ENCODE measurements at regions not wholly inside any gene's neighbourhood (a gene's known extent, or its start where the extent isn't known, plus 50 kb on each side); places are given as distances from the start of the nearest gene placed in this dataset.

DNA sequence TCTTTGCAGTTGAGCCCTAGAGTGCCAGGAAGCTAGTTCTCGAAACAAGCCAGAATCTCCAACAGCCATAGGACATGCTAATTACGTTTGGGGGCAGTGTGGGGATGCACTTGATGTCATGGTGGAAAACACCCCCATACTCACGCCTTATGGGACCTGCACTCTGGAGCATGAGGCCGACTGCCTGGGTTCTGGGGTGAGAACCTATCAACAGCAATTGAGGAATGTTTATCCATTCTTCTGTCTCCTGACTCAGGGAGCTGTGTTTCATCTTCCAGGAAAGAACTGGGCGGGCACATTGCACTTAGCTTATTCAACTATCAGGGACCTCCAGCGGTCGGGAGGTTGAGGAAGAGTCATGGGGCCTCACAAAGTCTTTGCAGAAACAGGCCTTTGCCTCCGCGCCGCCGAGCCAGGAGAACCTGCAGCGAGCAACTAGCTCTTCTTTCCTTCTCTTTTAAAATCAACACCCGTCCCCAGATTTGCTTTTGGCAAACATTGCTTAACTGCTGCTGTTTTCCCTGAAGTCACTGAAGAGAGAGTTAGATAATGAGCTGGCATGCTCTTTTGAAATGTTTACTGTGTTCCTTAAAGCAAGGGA lies 226.1 kb upstream of the DIO3 start:
- intact Hi-C loops (cut with micrococcal nuclease) = no loop called here
- Histone ChIP-seq H3K79me2 (ENCODE audit: insufficient read depth, low read length) (no peaks in the 10 kb centered on the region), H3K27me3 (ENCODE audit: insufficient read depth, low read length) (peaks cover 7% of the 10 kb centered on the region; the same call in 1 of the 2 replicates), H3K36me3 (ENCODE audit: control insufficient read depth in 1 of 2, insufficient read depth in 2 of 2, low read length in 2 of 2) (no peaks in the 10 kb centered on the region), H3K9ac (ENCODE audit: low read length) (no peak overlapping the region), H3K9me3 (ENCODE audit: control insufficient read depth in 1 of 2, insufficient read depth in 1 of 2, low read depth in 1 of 2, low read length in 2 of 2) (no peaks in the 10 kb centered on the region), H2AFZ (ENCODE audit: low read depth, low read length, poor library complexity, severe bottlenecking) (no peak overlapping the region), H3K9me2 (ENCODE audit: insufficient read depth) (no peaks in the 10 kb centered on the region), H3K4me3 (replicated peaks in 1 of 2; ENCODE audit: low read depth in 1 of 2, low read length in 2 of 2) (no peak overlapping the region), H3K4me1 (ENCODE audit: control insufficient read depth in 1 of 2, insufficient read depth in 2 of 2, low read length in 2 of 2) (no peaks in the 10 kb centered on the region), H3K27ac (ENCODE audit: low read depth, low read length) (no peak overlapping the region), H4K20me1 (ENCODE audit: insufficient read depth) (no peaks in the 10 kb centered on the region), H3K4me2 (ENCODE audit: low read length) (no peak overlapping the region)
- DNase-seq (ENCODE audit: low read depth, low spot score) (no peak), ATAC-seq (no peak)
- no peak for TF ChIP-seq CEBPB (IDR thresholded peaks at IDR 0.05; ENCODE audit: low read depth)
- no peak for TF ChIP-seq JUND (IDR thresholded peaks at IDR 0.05)
- TF ChIP-seq, protein P1, sequence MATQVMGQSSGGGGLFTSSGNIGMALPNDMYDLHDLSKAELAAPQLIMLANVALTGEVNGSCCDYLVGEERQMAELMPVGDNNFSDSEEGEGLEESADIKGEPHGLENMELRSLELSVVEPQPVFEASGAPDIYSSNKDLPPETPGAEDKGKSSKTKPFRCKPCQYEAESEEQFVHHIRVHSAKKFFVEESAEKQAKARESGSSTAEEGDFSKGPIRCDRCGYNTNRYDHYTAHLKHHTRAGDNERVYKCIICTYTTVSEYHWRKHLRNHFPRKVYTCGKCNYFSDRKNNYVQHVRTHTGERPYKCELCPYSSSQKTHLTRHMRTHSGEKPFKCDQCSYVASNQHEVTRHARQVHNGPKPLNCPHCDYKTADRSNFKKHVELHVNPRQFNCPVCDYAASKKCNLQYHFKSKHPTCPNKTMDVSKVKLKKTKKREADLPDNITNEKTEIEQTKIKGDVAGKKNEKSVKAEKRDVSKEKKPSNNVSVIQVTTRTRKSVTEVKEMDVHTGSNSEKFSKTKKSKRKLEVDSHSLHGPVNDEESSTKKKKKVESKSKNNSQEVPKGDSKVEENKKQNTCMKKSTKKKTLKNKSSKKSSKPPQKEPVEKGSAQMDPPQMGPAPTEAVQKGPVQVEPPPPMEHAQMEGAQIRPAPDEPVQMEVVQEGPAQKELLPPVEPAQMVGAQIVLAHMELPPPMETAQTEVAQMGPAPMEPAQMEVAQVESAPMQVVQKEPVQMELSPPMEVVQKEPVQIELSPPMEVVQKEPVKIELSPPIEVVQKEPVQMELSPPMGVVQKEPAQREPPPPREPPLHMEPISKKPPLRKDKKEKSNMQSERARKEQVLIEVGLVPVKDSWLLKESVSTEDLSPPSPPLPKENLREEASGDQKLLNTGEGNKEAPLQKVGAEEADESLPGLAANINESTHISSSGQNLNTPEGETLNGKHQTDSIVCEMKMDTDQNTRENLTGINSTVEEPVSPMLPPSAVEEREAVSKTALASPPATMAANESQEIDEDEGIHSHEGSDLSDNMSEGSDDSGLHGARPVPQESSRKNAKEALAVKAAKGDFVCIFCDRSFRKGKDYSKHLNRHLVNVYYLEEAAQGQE (IDR thresholded peaks at IDR 0.05; ENCODE audit: low read depth) = no peak
- TF ChIP-seq, protein P2, sequence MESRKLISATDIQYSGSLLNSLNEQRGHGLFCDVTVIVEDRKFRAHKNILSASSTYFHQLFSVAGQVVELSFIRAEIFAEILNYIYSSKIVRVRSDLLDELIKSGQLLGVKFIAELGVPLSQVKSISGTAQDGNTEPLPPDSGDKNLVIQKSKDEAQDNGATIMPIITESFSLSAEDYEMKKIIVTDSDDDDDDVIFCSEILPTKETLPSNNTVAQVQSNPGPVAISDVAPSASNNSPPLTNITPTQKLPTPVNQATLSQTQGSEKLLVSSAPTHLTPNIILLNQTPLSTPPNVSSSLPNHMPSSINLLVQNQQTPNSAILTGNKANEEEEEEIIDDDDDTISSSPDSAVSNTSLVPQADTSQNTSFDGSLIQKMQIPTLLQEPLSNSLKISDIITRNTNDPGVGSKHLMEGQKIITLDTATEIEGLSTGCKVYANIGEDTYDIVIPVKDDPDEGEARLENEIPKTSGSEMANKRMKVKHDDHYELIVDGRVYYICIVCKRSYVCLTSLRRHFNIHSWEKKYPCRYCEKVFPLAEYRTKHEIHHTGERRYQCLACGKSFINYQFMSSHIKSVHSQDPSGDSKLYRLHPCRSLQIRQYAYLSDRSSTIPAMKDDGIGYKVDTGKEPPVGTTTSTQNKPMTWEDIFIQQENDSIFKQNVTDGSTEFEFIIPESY (IDR thresholded peaks at IDR 0.05; ENCODE audit: extremely low read depth, insufficient replicate concordance, low read length) = no peak
- no peak for TF ChIP-seq SIN3A (IDR thresholded peaks at IDR 0.05; ENCODE audit: low read depth)
- TF ChIP-seq ELF1 (IDR thresholded peaks at IDR 0.05; ENCODE audit: borderline replicate concordance, low read depth) = no peak
- no peak for TF ChIP-seq ZNF274 (IDR thresholded peaks at IDR 0.05; ENCODE audit: low read depth, low read length)
- no peak for TF ChIP-seq YY1 (IDR thresholded peaks at IDR 0.05; ENCODE audit: extremely low read depth, insufficient replicate concordance, low read depth, low read length)
- TF ChIP-seq SP1 (IDR thresholded peaks at IDR 0.05; ENCODE audit: low read depth) = no peak
- TF ChIP-seq, protein P3, sequence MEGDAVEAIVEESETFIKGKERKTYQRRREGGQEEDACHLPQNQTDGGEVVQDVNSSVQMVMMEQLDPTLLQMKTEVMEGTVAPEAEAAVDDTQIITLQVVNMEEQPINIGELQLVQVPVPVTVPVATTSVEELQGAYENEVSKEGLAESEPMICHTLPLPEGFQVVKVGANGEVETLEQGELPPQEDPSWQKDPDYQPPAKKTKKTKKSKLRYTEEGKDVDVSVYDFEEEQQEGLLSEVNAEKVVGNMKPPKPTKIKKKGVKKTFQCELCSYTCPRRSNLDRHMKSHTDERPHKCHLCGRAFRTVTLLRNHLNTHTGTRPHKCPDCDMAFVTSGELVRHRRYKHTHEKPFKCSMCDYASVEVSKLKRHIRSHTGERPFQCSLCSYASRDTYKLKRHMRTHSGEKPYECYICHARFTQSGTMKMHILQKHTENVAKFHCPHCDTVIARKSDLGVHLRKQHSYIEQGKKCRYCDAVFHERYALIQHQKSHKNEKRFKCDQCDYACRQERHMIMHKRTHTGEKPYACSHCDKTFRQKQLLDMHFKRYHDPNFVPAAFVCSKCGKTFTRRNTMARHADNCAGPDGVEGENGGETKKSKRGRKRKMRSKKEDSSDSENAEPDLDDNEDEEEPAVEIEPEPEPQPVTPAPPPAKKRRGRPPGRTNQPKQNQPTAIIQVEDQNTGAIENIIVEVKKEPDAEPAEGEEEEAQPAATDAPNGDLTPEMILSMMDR (IDR thresholded peaks at IDR 0.05 in 2 of 3, conservative IDR thresholded peaks at IDR 0.05 in 1 of 3; ENCODE audit: borderline replicate concordance in 1 of 3, insufficient read depth in 1 of 3, low read depth in 2 of 3, low read length in 2 of 3) = no peak
- TF ChIP-seq, protein P4, sequence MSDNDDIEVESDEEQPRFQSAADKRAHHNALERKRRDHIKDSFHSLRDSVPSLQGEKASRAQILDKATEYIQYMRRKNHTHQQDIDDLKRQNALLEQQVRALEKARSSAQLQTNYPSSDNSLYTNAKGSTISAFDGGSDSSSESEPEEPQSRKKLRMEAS (IDR thresholded peaks at IDR 0.05) = no peak
- TF ChIP-seq EGR1 (IDR thresholded peaks at IDR 0.05; ENCODE audit: low read depth) = no peak
- no peak for TF ChIP-seq RAD21 (IDR thresholded peaks at IDR 0.05; ENCODE audit: low read depth)
- TF ChIP-seq EZH2 (IDR thresholded peaks at IDR 0.05) = no peak
- TF ChIP-seq EZH2phosphoT487 (IDR thresholded peaks at IDR 0.05; ENCODE audit: borderline replicate concordance) = no peak
- TF ChIP-seq POLR2A (IDR thresholded peaks at IDR 0.05; ENCODE audit: borderline replicate concordance, extremely low read depth, insufficient read depth, insufficient read length) = no peak
- no peak for TF ChIP-seq FOSL1 (IDR thresholded peaks at IDR 0.05; ENCODE audit: low read depth)
- TF ChIP-seq, protein P5, sequence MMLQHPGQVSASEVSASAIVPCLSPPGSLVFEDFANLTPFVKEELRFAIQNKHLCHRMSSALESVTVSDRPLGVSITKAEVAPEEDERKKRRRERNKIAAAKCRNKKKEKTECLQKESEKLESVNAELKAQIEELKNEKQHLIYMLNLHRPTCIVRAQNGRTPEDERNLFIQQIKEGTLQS (IDR thresholded peaks at IDR 0.05) = no peak
- ChIA-PET RAD21 (ENCODE audit: low non-redundant PET in 1 of 2, low total read pairs in 2 of 2, uncharacterized antibody in 2 of 2, unreplicated experiment in 2 of 2) (interaction anchor here in 1 of 2 experiments (1.3 kb wide), 1 partner anchor 142 kb away, joined by 3 read pairs; no protein-coding TSS in a partner anchor), POLR2A (no interaction called here), CTCF (no interaction called here)
- no TSS peak for BruUV-seq (replicated peaks)
